Pancreas (tissue), 10 donors: ENCODE measurements at regions not wholly inside any gene's neighbourhood (a gene's known extent, or its start where the extent isn't known, plus 50 kb on each side); places are given as distances from the start of the nearest gene placed in this dataset.
"Not testable (repeated sequence)": the region's sequence is repeated elsewhere in the genome, so short reads cannot be mapped to it uniquely, and the experiment has no call there.

ENCODE experiments used
- ATAC-seq, 4 donors: fragments of 200-7000 bp; cut with Tn5 transposase; one replicate each; pipeline versions ENCODE4 v1.8.0 to v1.9.1; 2020; ENCODE audit warnings: mild to moderate bottlenecking in 4 of 4, moderate library complexity in 4 of 4
- DNase-seq, 6 donors: peaks; one replicate each; pipeline ENCODE4 v3.0.0-alpha.2; 2020
- FAIRE-seq: peaks from 2 replicates; lab custom pipeline; 2012; peaks lifted over from hg19 to GRCh38; lab: Jason Lieb, UNC
- H3K27ac ChIP-seq, 4 donors: fragments of 200-600 bp; sonication (generic); 1 replicate in 3 of 4; 2 replicates in 1 of 4; pipeline versions ENCODE4 v1.5.0 to v1.8.0; 2020
- H3K27me3 ChIP-seq, 4 donors: fragments of 200-600 bp; one replicate each; pipeline ENCODE4 v1.8.0; 2021
- H3K36me3 ChIP-seq, 3 donors: fragments of 200-600 bp; sonication (generic) in 1 of 3; one replicate each; pipeline versions ENCODE4 v1.5.0 to v1.8.0; 2020 to 2021
- H3K4me1 ChIP-seq, 3 donors: fragments of 200-600 bp; one replicate each; pipeline ENCODE4 v1.8.0; 2021
- H3K4me3 ChIP-seq, 4 donors: fragments of 200-600 bp; sonication (generic) in 2 of 4; one replicate each; pipeline versions ENCODE4 v1.5.0 to v1.8.0; 2020 to 2021
- H3K9me3 ChIP-seq, 4 donors: fragments of 200-600 bp; one replicate each; pipeline ENCODE4 v1.8.0; 2021
- CTCF ChIP-seq, 4 donors: fragments of 200-600 bp; sonication (generic) in 3 of 4; IDR thresholded peaks; one replicate each; pipeline versions ENCODE4 v1.5.0 to v1.8.0; 2021; ENCODE audit warnings: antibody characterized with exemption in 4 of 4
- WGBS, 2 donors: extraction: QIAGEN DNeasy Blood & Tissue Kit; methylation state at CpG; one replicate each; pipeline ENCODE4 v1.1.7; 2013; 5-methylcytosine and 5-hydroxymethylcytosine counted together
- intact Hi-C, 3 donors: fragments of 100-400 bp; cut with DNase I; formaldehyde crosslinking; loops; one replicate each; pipeline versions ENCODE4 v1.11.1 to v1.14.2; 2022
- donor health status: healthy with polysubstance abuse.
- donor health status: DM: no; HTN: no; CAD: no; lungs with moderate emphysema.
- donor health status: DM: no; HTN: no; CAD: no.
- donor health status: control.
- donor health status: control.
- donor health status: Bipolar disorder and iron deficiency.
- donor health status: DM: yes; HTN: yes; CAD: no.
- donor health status: DM: no; HTN: no; CAD: no.
- donor health status: DM: no; HTN: no; CAD: no.
- donor health status: DM: yes; HTN: yes; CAD: no.

GRCh38 chr9:99660191-99660636, 161.5 kb upstream of the NR4A3 start:
- DNase-seq (peak in 1 of 6 donors; percentile 21), ATAC-seq (peak in 2 of 4 donors; percentile 47 to 69), FAIRE-seq (no peak)
- TF ChIP-seq CTCF (IDR thresholded peaks at IDR 0.05): no peak
- H3K4me1 ChIP-seq: no peaks in the 10 kb centered on the region
- intact Hi-C loops: no loop called here
- no peak overlapping the region for H3K27ac ChIP-seq
- no peaks in the 10 kb centered on the region for H3K9me3 ChIP-seq
- WGBS, 2 donors: 85 to 89% methylated on average over 4 of the region's 4 CpGs
- no peaks in the 10 kb centered on the region for H3K27me3 ChIP-seq
- no peak overlapping the region for H3K4me3 ChIP-seq
- H3K36me3 ChIP-seq: no peaks in the 10 kb centered on the region

- ATAC-seq: no peak
- no peak overlapping the region for H3K27ac ChIP-seq
- no peaks in the 10 kb centered on the region for H3K9me3 ChIP-seq
- intact Hi-C loops: no loop called here
- no peaks in the 10 kb centered on the region for H3K4me1 ChIP-seq
- H3K36me3 ChIP-seq: no peaks in the 10 kb centered on the region
- 91 to 92% methylated on average over 1 of the region's 1 CpG for WGBS, 2 donors
- FAIRE-seq: no peak
- no peak overlapping the region for H3K4me3 ChIP-seq
- no peak for TF ChIP-seq CTCF (IDR thresholded peaks at IDR 0.05)
- H3K27me3 ChIP-seq: no peaks in the 10 kb centered on the region
- DNase-seq: no peak
Observed at GRCh38 chr9:99663297-99663696, 158.4 kb upstream of the NR4A3 start.

DNA sequence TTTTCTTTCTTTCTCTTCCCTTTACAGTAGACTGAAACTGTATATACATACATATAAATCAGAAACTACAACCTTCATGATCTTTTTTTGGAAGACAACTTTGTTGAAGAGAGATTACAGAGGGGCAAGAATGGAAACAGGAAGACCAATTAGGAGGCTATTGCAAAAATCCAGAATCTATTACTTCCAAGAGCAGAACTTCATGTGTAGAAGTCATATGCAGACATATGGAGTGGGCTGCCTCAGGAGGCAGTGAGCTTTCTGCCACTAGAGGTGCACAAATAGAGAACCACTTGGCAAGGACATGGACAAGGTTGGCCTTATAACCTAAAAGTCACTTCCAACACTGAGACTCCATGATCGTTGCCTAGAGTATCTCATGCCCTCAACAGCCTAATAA, 157.8 kb upstream of the NR4A3 start:
- Histone ChIP-seq H3K4me1 (no peaks in the 10 kb centered on the region), H3K27ac (no peak overlapping the region), H3K36me3 (no peaks in the 10 kb centered on the region), H3K4me3 (no peak overlapping the region), H3K27me3 (no peaks in the 10 kb centered on the region), H3K9me3 (no peaks in the 10 kb centered on the region)
- DNase-seq: no peak
- TF ChIP-seq CTCF (IDR thresholded peaks at IDR 0.05): no peak
- FAIRE-seq: no peak
- intact Hi-C loops: no loop called here
- 77 to 97% methylated on average over 1 of the region's 1 CpG for WGBS, 2 donors
- no peak for ATAC-seq

DNA sequence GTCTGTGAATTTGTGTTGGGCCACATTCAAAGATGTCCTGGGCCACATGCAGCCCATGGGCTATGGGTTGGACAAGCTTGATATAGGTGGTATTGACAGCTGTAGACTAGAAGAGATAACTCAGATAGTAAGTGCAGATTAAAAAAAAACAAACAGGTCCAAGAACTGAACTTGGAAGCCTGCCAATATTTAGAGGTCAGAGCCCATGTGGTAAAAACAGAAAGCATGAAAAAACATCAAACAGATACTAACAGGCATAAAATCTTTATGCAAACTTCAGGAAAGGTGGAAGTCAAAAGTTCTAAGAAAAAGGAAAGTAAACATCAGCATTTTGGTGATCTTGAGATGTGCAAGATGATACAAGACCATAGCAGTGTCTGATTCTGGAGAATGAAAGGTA, 155.1 kb upstream of the NR4A3 start:
- H3K27me3 ChIP-seq: no peaks in the 10 kb centered on the region
- H3K27ac ChIP-seq: no peak overlapping the region
- no peaks in the 10 kb centered on the region for H3K4me1 ChIP-seq
- ATAC-seq (no peak), DNase-seq (no peak), FAIRE-seq (no peak)
- intact Hi-C loops: no loop called here
- no peaks in the 10 kb centered on the region for H3K36me3 ChIP-seq
- no peaks in the 10 kb centered on the region for H3K9me3 ChIP-seq
- no peak overlapping the region for H3K4me3 ChIP-seq
- TF ChIP-seq CTCF (IDR thresholded peaks at IDR 0.05): no peak

- ATAC-seq, FAIRE-seq, H3K4me3 ChIP-seq, intact Hi-C loops, H3K36me3 ChIP-seq, H3K27ac ChIP-seq, H3K27me3 ChIP-seq, H3K4me1 ChIP-seq, DNase-seq, H3K9me3 ChIP-seq: not testable (repeated sequence)
- WGBS, 2 donors: 81 to 93% methylated on average over 7 of the region's 7 CpGs
Observed at GRCh38 chr9:99670886-99671285, 150.8 kb upstream of the NR4A3 start.

DNA sequence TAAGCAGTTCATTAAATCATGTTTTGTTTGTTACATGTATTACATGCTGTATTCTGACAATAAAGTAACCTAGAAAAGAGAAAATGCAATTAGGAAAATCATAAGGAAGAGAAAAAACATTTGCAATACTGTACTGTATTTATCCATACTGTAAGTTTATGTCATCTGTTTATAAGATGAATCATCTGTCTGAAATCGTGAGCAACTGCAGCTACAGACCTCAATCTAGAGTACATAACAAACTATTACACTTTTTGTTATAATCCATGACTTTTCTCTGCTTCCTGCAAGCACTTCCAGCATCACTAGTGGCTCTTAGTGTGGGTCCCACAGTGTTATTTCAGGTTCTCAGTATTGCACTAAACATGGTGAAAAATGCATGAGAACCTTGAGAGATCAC, 144.4 kb upstream of the NR4A3 start:
- intact Hi-C loops: no loop called here
- H3K4me1 ChIP-seq: no peaks in the 10 kb centered on the region
- DNase-seq (no peak), FAIRE-seq (no peak), ATAC-seq (no peak)
- no peaks in the 10 kb centered on the region for H3K9me3 ChIP-seq
- no peak overlapping the region for H3K4me3 ChIP-seq
- H3K27ac ChIP-seq: no peak overlapping the region
- TF ChIP-seq CTCF (IDR thresholded peaks at IDR 0.05): no peak
- H3K27me3 ChIP-seq: no peaks in the 10 kb centered on the region
- WGBS, 2 donors: 65 to 67% methylated on average over 1 of the region's 1 CpG
- no peaks in the 10 kb centered on the region for H3K36me3 ChIP-seq
